ENCODE measurements at regions not wholly inside any gene's neighbourhood (a gene's known extent, or its start where the extent isn't known, plus 50 kb on each side); places are given as distances from the start of the nearest gene placed in this dataset.
"Not testable (repeated sequence)": the region's sequence is repeated elsewhere in the genome, so short reads cannot be mapped to it uniquely, and the experiment has no call there.

DNA sequence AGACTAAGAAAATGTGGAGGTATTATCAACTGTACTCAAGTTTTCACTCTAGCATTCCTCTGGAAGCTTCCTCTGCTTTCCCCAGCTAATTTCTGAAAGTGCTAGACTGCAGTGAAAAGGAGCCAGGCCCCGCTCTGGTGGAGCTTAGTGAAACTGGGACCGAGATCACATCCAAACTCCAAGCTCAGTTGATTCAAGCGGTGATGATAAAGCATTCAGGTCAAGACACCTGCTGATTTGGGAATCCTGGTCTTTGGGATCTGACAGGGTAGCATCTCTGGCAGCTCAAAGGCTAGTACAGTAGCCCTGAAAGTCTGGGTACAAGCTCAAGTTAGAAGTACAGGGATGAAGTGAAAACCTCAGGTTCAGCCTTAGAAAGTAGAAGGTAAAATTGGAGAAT, 120.2 kb upstream of the CRIM1 start:
- DNase-seq (ENCODE audit: low read depth): no peak

DNA sequence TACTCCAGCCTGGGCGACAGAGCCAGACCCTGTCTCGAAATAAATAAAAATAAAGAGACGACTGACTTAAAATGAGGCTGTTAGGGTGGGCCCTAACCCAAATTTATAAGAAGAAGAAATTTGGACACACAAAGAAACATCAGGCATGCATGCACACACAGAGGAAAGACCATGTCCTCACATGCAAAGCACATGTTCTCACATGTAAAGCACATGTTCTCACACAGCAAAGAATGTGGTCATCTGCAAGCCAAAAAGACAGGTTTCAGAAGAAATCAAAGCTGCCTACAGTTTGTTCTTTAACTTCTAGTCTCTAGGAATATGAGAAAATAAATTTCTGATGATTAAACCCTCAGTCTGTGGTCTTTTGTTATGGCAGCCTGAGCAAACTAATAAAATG, 132.3 kb upstream of the CRIM1 start:
- no peak for DNase-seq (ENCODE audit: low read depth)

DNA sequence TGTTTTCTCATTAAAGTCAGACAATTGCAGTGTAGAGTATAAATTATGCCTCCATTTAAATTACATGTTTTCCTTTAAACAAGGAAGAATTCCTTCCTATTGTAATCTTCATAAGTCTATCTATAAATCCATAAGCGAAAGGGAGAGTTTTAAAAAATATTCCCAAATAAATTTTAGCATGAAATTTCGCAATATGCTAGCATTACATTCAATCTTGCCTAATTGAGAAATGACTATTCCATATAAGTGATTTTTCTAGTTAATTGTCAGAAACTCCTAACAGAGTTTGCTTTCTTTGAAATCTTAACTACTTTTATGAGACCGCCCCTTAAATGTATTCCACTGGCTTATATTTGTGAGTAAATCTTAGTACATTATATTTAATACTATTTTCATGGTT, 133.1 kb upstream of the CRIM1 start:
- DNase-seq (ENCODE audit: low read depth): no peak

DNA sequence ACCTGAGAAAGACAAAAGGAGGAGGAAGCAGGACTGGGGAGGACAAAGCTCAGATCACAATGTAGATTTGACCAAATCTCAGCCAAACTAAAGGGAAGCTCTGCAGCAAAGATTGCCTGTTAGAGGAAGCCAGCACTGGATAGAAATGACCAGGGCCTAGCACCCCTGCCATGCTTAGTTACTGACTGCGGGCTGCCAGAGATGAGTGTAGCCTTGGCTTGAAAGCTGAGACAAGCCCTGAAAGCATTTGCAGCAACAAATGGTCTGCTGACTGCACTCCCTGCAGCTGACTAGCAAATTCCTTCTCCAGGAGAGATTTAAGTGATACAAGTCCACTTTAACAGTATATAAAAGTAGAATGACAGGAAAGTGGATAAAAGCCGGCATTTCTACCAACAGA, 140.9 kb upstream of the CRIM1 start:
- DNase-seq (ENCODE audit: low read depth): no peak

DNA sequence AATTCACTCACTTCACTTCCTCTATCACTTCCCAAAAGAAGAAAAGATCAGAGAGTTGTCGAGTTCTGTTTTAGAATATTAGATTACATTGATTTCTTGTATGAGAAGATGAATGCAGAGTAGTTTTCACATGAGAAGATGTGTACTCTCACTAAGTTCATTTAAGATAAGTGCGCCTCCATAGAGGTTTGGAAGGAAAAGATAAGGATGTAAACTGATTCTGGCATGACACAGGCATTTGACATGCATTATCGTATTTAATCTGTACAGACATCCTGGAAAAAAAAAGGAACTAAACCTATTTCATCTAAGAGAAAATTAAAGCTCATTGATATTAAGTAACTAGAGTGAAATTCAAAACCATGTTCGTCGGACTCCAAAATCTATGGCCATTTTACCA, 152.2 kb upstream of the CRIM1 start:
- no peak for DNase-seq (ENCODE audit: low read depth)

DNA sequence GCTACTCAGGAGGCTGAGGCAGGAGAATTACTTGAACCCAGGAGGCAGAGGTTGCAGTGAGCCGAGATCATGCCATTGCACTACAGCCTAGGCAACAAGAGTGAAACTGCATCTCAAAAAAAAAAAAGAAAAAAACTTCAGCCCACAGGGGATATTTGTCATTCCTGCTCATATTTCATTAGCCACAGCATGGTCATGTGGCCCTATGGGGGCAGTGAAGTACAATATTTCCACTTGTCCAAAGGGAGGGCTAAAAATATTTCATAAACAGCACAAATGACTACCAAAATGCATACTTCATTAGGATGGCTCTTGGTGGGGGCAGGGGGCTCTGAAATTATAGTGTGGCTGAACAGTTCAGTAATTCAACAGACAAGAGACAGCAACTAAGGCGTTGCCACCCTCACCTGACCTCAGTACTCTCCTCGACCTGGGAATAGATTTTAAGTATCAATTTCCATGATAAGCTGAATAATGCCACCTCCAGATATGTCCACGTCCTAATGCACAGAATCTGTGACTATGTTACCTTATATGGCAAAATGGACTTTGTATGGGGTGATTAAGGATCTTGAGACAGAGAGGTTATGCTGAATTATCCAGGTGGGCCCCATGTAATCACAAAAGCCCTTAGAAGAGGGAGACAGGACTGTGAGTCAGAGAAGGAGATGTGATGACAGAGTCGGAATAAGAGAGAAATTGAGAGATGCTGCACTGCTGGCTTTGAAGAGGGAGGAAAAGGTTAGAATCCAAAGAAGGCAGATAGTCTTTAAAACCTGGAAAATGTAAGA, 158.2 kb upstream of the CRIM1 start:
- DNase-seq (ENCODE audit: low read depth): no peak

DNA sequence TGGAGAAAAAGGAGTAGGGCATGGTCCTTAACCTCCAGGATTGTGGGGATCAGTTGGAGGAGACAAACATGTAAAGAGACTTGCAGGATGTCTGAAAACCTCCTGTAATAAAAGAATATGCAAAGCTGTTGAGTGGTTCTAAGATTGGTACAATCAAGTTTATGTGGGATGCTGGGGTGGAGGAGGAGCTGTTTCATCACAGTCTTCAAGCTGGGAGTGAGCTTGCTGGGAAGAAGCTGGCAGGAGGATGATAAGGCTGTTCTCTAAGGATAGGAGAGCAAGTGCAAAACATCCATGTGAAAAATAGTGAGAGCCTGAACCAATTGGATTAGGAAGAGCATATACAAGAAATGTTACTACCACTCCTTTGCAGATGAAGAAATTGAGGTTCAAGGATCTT, 161.9 kb upstream of the CRIM1 start:
- DNase-seq (ENCODE audit: low read depth): no peak

DNA sequence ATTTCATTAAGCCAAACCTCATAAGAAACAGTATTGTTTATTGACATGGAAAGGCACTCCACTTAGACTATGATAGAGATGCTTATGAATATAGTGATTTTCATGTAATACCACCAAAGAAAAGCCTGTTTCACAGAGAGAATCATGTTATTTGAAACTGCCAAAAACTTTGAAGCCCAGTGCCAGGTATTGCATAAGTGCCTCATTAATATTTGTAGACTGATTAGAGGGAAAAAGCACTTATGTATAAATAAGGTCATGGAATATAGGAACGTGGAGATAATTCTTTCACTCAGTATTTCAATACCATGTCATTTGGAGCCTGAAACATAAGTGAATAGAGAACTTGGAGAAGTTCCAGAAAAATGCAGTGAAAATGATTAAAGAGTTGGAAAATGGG, 162.6 kb upstream of the CRIM1 start:
- no peak for DNase-seq (ENCODE audit: low read depth)

DNA sequence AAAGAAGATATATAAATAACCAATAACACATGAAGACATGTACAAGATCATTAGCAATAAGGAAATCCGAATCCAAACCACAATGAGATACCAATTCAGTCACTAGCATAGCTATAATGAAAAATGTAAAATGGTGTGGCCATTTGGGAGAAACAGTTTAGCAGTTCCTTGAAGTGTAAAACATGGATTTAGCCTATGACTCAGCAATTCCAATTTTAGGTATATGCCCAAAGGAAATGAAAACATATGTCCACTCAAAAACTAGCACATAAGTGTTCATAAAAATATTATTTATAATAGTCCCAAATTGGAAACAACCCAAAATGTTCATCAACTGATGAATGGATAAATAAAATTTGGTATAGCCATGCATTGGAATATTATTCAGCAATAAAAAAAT, 165.5 kb upstream of the CRIM1 start:
- no peak for DNase-seq (ENCODE audit: low read depth)

DNA sequence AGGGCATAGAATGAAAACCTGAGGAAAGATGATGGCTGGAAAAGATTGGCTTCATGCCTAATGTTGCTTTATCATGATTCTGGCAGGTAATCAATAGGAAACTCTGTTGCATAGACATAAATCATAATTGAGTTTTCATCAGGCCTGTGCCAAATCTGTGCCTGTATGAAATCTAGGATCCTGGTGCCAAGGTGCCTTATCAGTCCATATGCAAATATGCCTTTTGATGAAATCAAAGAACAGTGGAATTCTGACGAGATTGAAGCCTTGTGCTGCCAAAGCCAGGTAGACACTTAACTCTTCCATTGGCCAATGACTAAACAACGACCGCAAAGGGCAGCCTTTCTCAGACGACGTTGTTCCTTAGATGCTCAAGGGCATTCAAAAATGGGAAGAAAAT, 170.0 kb upstream of the CRIM1 start:
- no peak for DNase-seq (ENCODE audit: low read depth)

DNA sequence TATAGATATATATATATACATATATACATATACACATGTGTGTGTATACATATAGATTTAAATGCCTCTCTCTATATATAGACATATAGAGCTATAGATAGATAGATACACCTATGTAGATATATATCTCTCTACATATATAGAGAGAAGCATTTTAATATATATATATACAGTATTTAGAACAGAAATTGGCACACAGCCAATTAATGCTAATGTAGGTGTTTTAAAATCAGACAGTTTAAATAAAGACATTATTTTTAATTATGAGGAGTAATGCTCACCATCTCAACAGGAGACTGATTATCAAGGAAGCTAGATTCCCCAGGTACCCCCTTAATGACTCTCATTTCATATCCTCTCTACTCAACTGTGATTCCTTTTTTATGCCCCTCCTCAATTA, 170.7 kb upstream of the CRIM1 start:
- no peak for DNase-seq (ENCODE audit: low read depth)

DNA sequence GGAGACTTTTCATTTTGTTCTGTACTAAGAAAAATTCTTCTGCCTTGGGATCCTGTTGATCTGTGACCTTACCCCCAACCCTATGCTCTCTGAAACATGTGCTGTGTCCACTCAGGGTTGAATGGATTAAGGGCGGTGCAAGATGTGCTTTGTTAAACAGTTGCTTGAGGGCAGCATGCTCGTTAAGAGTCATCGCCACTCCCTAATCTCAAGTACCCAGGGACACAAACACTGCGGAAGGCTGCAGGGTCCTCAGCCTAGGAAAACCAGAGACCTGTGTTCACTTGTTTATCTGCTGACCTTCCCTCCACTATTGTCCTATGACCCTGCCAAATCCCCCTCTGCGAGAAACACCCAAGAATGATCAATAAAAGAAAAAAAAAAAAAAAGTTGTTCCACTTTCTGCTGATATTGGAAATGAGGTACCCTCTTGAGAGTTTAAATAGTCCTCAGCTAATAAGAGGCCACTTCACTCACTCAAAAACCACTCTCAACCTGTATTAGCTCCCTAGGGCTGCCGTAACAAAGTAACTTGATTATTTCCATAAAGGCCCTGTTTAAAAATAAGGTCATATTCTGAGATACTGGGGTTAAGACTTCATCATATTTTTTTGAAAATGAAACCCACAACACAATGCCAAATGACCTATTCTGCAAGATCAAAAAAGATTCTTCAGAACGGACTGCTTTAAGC, 174.6 kb upstream of the CRIM1 start:
- not testable (repeated sequence) for DNase-seq (ENCODE audit: low read depth)

DNA sequence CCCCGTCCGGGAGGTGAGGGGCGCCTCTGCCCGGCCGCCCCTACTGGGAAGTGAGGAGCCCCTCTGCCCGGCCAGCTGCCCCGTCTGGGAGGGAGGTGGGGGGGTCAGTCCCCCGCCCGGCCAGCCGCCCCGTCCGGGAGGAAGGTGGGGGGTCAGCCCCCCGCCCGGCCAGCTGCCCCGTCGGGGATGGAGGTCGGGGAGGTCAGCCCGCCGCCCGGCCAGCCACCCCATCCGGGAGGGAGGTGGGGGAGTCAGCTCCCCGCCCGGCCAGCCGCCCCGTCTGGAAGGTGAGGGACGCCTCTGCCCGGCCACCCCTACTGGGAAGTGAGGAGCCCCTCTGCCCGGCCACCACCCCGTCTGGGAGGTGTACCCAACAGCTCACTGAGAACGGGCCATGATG, 175.3 kb upstream of the CRIM1 start:
- not testable (repeated sequence) for DNase-seq (ENCODE audit: low read depth)

DNA sequence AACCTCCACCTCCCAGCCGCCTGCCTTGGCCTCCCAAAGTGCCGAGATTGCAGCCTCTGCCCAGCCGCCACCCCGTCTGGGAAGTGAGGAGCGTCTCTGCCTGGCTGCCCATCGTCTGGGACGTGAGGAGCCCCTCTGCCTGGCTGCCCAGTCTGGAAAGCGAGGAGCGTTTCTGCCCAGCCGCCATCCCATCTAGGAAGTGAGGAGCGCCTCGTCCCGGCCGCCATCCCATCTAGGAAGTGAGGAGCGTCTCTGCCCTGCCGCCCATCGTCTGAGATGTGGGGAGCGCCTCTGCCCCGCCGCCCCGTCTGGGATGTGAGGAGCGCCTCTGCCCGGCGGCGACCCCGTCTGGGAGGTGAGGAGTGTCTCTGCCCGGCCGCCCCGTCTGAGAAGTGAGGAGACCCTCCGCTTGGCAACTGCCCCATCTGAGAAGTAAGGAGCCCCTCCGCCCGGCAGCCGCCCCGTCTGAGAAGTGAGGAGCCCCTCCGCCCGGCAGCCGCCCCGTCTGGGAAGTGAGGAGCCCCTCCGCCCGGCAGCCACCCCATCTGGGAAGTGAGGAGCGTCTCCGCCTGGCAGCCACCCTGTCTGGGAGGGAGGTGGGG, 175.8 kb upstream of the CRIM1 start:
- DNase-seq (ENCODE audit: low read depth): not testable (repeated sequence)

DNA sequence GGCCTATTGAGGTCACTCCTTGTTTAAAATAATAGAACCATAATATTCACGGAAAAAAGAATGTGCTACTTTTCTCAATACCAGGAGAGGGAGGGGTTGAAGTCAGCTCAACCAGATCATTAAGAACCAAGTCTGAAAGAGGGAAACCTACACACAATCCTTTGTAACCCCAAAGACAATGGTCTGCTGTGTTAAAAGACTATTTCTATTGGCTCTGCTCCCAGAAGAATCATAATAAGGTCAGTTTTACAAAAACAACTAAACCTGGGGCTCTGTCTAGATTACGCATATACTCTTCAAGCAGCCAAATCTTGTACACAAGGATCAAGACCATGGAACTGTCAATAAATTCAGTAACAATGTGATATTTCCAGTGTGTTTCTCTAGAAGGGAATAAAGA, 177.2 kb upstream of the CRIM1 start:
- DNase-seq (ENCODE audit: low read depth): no peak

DNA sequence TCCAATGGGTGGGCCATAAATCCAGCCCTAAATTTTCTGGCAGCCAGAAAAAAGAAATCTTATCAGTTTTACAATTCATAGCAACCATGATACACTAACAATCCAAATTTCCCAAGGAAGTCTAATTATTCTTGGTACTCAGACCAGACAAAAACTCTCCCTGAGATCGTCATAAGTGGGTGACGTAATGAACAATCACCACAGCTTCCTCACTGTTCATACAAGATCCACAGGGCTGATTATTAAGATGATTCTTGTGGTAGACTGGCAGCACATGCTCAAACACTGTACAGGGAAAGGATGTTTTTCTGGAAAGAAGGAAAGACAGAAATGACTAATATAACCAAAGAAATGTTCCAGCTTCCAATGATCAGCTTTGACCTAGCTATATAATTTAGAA, 178.3 kb upstream of the CRIM1 start:
- no peak for DNase-seq (ENCODE audit: low read depth)

DNA sequence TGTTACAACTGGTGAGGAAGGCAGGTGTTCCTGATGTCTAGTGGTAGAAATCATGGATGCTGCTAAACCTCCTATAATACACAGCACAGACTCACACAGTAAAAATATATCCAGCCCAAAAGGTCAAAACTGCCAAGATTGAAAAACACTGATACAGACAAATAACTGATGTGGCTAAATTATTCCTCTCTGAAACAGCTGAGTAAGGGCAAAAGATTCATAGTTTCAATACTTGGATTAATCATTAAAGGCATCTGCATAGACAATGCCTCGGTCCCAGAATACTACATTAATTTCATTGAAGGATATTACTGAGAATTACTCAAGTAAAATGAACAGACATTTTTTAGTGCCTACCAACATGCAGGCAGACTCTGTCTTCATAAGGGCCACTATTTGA, 180.7 kb upstream of the CRIM1 start:
- DNase-seq (ENCODE audit: low read depth): no peak

DNA sequence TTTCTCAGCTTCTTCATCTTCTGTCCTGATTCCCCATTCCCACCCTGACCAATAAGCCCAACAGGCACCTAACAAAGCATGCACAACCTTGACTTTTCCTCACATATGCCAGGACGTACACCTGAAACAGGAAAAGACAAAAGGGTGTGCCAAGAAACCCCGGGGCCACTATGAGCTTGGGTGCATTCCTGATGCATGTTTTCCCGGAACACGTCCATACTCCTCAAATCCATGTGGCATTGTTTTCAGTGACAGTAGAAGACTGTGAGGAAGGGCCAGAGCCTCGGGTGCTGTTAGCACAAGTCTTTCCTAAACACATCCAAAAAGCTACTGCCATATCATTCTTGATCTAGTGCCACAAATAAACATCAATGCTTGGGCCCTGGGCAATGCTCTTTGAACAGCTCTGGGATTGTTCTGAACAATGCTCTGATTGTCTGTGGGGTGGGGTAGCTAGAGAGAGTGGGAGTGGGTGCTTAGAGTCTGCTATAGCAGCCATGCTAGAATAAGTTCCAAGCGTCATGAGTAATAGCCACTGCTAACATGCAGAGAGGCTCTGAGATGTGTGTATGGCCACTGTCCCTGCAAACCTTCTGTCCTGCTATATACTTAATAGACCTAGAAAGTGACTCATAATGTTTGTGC, 181.7 kb upstream of the CRIM1 start:
- DNase-seq (ENCODE audit: low read depth): no peak

DNA sequence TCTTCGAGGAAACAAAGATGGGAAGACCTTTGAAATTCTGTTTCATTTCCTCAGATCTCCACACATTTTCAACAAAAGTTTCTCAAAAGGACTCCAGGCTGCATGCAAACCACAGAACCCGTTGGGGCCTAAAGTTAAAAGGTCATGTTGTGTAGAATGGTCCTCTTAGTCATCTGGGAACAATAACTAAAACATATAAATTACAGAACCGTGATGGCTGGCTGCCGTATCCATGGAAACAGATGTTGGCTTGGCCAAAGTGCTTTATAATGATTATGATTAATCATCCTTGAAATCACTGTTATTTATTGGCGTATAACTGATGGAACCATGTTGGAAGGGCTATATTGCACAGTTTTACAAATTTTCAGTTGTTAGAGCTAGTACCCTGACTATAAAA, 182.8 kb upstream of the CRIM1 start:
- DNase-seq (ENCODE audit: low read depth): no peak

DNA sequence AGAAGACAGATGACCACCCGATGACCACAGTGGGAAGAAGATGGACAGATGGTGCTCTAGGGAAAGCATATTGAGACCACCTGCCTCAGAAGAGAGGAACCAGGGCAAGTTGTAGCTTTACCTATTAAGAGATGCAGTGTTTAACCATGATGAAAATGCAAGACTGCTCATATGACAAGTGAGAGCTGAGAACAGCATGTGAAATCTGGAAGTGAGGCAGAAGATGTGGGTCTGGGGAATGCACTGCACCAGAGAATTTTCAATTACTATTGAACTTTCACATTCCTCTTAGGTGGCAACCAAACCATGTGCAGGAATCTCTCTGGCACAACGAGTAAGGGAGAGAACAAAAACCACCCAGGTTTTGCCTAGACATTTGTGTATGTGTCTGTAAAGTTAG, 184.8 kb upstream of the CRIM1 start:
- DNase-seq (ENCODE audit: low read depth): no peak

DNA sequence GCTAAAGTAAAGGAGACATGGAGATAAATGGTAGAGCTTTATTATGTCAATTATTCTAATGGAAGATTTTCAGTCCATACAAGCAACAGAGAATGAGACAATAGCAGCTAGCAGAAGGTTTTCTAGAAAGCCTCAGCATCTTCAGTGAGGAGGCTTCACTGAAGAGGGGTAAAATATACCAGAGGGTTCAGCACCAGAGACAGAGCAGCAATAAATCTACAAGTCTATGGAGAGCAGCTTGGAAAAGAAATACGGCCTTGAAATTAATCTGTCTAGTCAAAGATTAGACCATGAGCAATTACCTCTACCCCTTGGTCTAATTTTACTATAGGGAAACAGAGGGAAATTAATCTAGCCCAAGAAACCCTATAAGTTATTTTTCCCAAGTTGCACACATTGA, 185.7 kb upstream of the CRIM1 start:
- no peak for DNase-seq (ENCODE audit: low read depth)

DNA sequence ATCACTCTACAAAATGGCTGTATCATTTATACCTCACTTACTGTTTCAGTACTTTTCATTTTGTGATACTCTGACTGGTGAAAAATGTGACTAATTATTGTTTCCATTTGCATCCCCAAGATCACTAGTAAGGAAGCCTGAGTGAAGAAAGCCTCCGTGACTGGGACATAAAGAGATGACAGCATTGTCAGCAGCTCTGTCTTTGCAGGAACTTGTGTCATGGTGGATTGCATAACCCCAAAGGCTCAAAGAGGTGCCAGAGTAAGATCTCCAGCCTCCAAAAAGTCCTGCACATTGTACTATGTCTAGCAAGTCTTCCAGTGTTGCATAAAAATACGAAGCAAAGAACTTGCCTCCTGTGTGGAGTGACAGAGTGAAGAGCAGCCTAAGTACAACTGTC, 187.5 kb upstream of the CRIM1 start:
- DNase-seq (ENCODE audit: low read depth): no peak

DNA sequence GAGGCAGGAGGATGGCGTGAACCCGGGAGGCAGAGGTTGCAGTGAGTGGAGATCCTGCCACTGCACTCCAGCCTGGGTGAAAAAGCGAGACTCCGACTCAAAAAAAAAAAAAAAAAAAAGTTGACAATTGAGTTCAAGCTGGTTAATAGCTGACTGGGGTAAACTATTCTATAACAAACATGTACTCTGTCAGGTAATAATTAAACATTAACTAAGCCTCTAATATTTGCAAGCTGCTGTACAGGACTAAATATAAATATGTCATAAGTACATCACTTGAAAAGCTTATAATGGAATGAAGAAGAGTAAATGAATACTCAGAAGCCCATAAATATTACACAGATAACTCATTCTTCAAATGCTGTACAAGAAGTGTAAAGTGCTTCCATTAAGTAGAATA, 190.4 kb upstream of the CRIM1 start:
- DNase-seq (ENCODE audit: low read depth): no peak
